DMS53 (cell line): ENCODE measurements at regions not wholly inside any gene's neighbourhood (a gene's known extent, or its start where the extent isn't known, plus 50 kb on each side); places are given as distances from the start of the nearest gene placed in this dataset.

Experiments
- DNase-seq: peaks from one replicate; lab custom pipeline; 2025; lab: John Stamatoyannopoulos, UW

DNA sequence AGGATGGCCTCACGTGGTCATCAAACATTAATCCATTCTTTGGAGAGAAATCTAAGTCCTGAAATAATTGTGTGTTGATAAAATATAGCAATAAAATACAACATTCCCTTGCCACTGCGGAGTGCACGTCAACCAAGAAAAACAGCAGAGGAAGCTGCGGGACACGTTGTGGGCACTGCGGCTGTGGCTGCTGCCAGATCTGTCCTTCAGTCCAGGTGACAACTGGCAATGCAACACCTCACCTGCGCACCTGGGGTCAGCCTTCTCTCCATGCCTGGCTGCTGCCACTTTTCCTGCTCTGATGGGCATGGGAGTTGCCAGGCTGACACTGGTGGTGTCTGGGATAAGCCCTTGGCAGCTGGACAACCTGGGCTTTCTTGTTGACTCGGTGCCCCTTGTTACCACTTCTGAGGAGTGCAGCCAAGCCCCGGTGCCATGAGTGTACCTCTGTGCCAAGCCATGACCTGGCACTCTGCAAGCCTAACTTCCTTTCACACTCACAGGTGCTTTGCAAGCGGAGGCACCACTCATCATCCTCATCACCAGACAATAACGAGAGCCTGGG is 251.6 kb upstream of the TSHZ3 start:
- DNase-seq, result no peak

DNA sequence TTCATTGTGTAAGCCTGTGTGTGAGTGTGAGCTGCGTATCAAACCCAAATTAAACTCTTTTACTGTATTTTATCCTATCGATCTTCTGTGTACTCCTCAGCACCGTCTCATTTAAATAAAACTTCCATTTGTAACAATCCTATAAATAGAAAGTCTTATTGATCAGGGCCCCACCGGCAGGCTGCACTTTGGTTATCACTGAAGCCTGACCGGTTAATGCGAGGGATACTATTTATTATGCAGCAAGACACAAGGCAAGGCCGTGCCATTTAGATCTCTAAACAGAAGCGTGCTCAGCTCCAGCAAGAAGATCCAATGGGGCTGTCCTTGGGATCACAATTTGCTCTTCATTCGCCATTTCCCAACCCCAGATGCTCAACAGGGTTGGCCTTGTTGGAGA is 252.6 kb upstream of the TSHZ3 start:
- DNase-seq, result no peak

DNA sequence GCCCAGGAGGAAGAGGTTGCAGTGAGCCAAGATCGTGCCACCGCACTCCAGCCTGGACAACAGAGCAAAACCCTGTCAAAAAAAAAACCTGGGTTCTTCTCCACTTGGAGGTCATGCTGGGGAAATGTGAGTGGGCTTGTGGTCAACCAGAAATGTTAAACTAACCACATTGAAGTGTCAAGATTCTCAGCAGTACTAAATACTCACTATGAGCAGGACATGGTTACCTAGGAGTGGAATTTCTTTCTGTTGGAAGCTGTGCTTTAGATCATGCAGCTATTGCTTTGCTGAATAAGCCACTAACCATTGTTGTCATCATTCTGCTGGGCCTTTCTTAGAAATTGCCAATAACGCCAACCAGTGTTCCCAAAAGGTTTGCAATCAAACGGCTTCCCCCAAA is 253.3 kb upstream of the TSHZ3 start:
- DNase-seq, result no peak

DNA sequence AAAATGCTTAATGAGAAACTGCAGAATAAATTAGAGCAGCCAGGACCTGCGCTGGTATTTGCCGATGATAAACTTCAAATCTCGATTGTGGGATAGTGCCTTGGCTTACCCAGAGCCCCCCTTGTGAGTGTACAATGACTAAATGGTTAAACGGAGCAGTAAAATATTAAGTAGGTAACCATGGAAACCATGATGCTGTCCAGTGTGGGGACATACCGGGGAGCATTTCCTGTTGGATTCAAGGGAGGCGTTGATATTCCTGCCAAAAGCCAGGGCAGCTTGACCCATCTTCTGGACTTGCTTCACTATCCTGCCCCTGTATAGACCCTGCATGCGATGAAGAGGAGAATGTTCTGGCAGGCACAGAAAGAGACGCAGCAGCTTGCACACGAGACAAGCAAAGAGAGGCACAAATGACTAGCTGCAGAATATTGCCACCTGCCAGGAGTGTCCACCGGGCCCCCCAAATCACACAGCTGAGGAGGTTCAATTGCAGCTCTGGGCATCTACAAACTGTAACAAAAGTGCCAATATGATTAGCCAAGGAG is 255.3 kb upstream of the TSHZ3 start:
- no peak for DNase-seq

DNA sequence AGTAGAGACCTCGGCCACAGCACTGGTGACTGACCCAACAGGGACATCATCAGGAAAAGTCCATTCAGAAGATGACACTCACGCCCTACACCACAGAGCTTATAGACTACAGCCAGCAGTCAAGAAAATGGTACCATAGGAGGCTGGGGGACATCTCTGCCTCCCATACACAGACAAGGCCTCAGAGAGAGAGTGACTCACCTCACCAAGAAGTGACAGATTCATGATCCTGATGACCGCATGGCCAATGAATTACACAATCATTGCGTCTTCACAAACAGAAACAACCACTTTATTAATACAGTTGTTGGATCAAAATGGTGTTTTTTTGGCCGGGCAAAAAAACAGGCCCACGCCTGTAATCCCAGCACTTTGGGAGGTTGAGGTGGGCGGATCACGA is 260.8 kb upstream of the TSHZ3 start:
- no peak for DNase-seq

DNA sequence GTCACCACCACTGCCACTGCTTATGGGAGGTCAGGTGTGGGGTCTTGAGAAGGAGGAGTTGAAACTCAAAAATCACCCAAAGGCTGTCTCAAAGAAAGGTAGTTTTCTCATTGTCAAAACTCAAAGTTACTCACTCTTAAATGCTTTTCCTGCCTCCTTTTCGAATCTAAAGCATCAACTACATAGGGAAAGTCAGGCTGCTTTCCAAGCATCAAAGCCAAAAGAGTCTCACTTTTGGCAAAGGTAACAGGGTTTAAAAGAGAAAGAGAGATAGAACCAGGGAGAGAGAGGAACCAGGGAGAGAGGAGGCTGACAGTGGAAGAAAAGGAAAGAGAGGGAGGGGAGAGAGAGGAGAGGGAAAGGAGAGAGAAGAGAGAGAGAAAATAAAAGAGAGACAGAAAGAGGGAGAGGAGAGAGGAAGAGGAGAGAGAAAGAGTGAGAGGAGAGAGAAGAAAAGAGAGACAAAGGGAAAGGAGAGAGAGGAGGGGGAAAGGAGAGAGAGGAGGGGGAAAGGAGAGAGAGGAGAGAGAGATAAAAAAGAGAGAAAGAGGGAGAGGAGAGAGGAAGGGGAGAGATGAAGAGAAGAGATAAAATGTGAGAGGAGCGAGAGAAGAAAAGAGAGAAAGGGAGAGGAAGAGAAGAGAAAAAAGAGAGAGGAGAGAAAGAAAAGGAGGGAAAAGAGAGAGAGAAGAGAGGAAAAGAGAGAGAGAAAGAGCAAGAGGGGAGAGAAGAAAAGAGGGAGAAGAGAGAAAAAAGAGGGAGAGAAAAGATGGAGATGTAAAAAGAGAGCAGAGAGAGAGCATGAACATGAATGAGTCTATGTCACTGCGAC is 262.0 kb upstream of the TSHZ3 start:
- no peak for DNase-seq

DNA sequence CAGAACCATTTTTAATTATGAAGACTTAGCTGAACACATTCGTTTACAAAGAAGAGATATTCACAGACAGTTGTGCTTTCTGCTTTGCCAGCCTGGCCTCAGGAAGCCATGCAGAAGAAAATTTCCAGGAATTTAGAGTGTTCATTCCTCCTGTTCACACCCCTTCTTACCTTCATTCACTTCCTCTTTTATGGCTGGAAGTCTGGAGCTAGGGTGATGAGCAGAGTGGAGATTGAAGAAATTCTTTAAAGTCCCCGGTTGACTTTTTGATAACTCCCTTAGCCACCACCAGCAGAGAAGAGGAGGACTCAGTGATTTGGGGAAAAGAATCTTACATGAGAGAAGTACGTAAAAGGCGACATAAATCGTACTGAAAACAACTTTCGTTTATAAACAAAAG is 263.6 kb upstream of the TSHZ3 start:
- DNase-seq, result no peak

DNA sequence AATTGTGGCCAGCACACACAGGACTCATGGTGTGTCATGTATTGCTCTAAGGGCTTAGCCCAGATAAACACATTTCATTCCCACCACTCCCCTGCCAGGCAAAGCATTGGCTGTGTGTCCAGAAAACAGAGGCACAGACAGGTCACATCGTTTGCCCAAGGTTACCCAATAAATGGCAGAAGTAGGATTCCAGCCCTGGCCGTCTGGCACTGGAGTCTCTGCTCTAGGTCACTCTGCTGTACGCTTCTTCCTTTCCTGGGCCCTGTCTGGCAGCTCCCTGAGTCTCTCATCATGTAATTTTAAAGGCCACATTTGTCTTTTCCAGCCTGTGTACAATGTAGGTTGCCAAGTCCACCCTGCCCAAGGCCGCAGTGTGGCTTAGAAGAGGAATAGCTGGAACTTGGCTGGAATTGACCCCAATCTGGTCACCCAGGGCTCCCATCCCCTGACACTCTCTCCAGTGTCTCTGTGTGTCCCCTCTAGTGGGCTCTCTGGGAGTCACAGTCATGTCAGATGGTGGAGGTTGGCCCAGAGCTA is 264.5 kb upstream of the TSHZ3 start:
- no peak for DNase-seq

DNA sequence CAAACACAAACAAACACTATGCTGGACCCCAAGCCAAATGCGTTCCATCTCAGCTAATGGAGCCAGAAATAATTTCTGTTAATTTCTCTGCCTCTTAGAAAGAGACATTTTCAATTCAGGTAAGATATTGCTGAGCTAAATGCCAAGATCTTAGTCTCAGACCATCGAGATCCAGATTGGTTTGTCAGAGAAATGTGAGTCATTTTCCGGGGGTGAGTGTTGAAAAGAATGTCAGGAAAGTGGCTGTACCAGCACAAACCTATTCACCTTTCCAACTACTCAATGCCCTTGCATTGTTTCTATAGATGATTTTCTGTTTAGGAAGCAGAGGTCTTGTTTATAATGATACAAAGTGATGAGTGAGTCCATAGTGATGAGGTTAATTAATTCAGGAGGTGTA is 266.8 kb upstream of the TSHZ3 start:
- no peak for DNase-seq

DNA sequence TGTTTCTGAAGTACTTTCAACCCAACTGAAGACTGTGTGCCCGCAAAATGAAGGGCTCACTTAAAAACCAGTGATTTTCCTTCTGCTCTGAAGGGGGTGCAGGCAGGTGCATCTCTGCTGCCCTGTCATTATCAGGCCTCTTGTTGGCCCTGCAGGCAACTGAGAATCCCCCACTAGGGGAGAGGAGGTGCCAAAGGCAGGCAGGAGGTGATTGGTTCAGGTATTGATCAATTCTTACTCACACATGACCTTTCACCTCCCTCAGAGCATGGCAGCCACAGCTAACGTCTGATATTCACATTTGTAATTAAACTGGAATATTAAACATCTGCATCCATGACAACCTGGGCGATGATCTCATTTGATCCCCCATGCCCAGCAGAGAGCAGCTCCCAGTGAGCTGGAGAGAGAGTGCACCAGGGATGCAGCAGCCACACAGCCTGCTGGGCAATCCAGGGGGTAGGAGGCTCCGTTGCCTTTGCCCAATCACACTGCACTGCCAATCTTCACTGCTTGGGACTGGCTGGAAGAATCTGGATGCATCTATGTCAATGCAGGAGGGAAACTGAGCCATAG is 267.9 kb upstream of the TSHZ3 start:
- no peak for DNase-seq

DNA sequence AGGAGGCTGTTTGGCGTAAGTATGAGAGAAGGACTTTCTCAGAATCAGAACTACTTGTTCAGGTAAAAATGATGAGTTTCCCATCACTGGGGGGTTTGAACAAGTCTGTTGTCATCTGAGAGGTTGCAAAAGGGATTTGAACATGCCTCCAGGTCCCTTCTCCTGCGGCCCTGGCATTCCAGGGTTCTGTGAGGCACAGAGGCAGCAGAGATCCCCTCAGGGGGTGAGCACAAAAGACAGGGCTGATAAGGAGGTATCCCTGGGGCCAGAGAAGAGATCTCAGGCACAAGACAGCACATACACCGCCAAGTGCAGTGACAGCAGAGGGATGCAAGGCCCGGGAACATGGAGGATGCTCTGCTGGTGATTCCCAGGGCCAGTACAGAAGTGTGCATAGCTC is 275.8 kb upstream of the TSHZ3 start:
- DNase-seq, result no peak

DNA sequence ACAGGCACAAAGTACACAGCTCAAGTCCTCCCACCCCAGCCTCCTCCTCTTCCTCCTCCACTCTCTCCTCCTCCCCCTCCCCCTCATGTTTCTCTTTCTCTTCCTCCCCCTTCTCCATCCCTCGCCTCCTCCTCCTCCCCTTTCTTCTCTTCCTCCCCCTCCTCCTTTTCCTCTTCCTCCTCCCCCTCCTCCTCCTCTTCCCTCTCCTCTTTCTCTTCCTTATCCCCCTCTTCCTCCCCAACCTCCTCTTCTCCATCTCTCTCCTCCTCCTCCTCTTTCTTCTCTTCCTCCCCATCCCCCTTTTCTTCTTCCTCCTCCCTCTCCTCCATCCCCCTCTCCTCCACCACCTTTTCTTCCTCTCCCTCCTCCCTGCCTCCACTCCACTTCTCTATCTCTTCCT is 276.3 kb upstream of the TSHZ3 start:
- no peak for DNase-seq

DNA sequence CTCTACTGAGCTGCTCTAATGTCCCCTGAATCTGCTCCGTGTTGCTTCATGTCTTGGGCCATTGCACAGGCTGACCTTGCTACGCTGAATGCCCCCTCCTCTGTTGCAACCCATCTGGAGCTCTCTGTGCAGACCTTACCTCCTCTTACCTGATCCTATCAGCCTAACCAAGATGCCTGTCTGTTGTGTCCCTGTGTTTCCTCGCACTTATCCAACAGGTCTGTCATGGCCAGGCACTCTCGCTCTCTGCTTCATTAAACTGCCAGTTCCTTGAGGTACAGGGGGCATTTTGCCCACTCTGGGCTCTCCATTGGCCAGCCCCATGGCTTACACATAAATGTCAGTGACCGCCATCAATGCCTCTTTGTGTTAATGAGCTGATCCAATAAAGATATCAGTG is 277.7 kb upstream of the TSHZ3 start:
- DNase-seq, result no peak

DNA sequence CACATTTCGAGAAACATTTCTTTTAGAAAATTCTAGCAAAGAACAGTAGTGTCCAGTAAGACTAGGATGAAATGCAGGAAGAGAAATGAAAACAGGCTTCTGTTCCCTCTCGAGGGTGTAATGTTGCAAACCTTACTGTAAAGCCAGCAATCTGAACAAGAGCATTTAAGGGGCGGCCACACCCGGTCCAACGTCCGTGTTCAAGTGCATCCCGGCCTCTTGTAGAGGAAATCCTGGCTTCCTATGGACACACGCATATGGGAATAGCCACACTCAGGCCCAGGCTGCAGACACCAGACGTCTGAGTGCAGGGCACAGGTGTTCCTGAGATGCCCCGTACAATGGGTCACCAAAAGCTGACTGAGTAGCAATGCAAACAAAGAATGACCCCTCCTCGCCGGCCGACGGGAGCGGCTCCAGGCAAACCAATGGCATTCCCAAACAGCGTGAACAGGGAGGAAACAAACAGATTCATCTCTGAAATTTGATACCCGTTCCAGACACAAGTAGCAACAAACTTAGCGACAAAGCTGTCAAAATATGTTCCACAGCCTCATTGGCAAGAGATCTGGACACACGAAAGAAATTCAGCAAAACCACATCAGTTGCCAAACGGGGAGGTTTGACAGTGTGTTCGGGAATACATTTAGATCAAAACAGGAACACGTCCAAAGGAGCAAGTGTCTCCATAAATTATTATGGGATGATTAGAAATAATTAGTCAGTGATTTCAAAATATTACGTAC is 278.6 kb upstream of the TSHZ3 start:
- DNase-seq, result no peak

DNA sequence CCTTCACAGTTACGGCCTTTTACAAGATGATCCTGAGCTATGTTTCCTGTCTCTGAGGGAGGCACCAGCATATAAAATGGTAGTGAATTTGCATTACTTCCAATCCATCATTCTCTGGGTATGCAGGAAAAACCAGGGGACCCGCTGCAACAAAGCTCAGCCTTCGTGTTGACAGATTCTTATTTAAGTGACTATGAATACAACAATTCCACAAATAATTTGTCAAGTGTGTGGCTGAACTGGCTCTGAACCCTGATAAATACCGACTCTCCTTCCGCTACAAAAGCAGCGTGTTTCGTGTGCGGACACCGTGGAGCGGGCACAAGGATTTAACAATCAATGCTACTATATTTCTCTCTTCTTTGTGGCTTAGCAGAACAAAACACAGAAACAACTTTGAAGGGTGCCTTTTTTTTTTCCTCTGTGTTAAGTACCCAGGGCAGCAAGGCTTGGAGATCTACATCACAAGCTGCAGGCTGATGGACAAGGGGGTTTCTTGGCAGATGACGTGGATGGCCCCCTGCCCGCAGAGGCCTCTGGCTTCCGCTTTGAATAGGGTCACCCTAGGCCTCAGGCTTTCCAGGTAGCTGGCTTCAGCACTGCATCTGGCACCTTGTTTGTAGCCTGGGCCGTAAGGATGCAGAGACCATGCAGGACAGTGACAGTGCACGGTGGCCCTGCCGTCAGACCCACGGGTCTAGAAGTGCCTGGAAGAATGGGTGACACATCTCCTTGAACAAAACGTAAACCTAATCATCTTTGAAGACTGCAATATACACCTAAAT is 280.5 kb upstream of the TSHZ3 start:
- no peak for DNase-seq

DNA sequence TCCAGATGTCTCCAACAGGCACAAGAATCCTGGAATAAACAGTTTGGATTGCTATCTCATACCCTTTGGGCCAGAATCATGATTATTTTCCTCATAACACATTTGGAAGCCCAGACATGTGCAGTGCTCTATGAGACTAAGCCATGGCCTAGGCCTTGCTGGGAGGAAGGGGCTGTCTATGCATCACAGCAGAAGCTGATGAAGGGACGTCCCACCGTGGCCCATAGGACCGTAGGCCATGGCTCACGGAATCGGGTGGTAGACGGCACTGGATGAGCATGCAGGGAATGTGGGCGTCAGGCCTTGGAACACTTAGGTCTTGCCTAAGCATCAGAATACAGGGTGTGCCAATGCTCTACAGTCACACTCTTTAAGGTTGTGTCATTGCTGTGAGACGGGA is 283.8 kb upstream of the TSHZ3 start:
- no peak for DNase-seq

DNA sequence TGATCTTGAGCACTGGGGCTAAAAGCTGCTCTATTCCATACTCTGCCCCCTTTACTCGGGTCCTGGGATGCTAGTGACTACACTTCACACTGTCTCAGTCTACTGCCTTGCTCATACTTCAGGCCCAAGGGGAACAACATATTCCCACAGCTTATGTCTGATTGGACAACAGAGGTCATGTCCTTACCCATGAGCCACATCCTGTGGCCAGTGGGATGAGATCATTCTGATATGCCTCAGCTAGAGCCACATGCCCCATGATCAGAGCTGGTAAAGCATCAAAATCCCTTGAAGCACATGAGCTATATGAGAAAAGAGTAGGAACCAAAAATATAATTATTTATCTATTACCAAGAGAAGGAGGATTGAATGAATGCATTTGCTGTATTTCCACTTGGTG is 290.1 kb upstream of the TSHZ3 start:
- no peak for DNase-seq

DNA sequence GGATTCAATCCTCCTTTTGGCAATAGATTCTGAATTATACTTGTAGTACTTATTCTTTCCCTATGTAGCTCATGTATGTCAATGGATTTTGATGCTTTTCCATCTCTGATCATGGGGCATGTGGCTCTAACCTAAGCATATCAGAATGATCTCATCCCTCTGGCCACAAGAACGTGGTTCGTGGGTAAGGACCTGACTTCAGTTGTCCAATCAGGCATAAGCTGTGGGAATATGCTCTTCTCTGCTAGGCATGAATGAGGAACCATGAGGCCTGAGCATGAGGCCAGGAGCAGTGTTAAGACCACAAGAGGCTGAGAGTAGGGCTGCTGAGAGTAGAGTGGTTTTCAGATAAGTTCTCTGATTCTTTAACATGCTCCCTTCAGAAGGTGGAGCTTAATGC is 292.4 kb upstream of the TSHZ3 start:
- no peak for DNase-seq

DNA sequence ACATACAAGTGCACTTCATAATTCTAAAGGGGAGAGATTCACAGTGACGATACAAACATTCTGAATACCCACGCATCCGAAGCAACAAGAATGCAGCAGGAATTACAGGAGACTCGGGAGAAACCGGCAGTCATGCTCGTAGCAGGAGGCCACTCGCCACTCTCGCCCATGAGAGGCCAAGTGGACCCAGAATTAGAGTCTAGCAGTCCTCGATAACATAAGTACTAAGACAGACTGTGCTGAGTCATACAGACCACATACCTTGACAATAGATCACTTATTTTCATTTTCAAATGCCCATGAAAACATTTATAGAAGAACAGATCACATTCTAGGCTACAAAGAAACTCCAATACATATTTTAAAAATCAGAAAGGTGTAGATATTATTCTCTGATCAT is 299.1 kb upstream of the TSHZ3 start:
- DNase-seq, result no peak

DNA sequence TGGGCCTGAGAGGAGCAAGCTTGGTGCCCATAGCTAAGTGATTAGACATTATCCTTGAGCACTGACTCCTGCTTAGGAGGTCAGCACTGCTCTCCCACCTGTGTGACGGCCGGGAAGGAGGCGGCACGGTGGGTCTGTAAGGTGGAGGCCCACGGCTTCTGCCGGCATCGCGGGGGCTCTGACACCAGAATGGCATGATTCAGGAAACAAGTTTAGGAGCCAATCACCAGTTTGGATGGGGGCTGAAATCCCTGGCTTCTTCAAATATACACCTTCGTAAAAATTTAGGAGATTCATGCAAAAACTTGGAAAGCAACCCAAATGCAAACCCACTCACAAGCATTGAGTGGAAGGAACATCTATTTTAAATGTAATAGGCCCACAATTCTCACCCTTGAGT is 307.3 kb upstream of the TSHZ3 start:
- DNase-seq, result no peak

DNA sequence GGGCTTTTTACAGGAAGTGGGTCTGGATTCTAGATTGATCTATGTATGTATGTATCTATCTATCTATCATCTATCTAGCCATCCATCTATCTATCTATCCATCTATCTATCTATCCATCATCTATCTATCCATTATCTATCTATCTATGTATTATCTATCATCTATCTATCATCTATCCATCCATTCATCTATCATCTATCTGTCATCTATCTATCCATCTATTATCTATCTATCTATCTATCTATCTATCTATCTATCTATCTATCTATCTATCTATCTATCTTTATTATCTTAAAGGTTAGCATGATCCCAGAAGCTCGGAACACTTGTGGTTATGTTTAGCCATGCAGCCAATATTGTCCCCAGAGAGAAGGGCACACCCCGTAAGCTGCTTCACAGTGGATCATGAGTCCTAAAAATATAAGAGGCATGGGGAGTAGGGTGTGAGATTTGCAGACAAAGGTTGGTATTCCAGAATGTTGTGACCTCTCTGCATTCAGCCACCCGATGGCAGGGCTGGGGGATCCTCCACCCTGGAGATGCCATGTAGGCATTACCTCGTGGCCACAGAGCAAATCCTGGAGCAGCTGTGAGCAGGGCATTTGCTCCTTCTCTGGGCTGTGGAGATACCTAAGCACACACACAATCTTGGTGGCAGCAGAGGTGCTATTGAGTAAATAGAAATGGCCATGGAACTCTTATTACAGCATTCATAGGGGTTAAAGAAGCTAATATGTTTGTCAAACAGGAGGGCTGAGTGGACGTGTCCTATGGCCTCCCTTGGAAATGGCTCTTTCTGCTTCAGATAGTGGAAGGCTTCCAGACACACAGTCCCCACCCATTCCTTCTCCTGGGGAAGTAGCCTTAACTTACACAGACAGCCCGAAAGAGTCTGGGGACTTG is 310.0 kb upstream of the TSHZ3 start:
- no peak for DNase-seq
